HepG2 (cell line): ENCODE measurements at regions not wholly inside any gene's neighbourhood (a gene's known extent, or its start where the extent isn't known, plus 50 kb on each side); places are given as distances from the start of the nearest gene placed in this dataset.
A peak's percentile ranks its signal among the peaks of the same experiment; 100 is the strongest.

Experiments used
- ATAC-seq: fragments of 200-7000 bp; cut with Tn5 transposase; 3 replicates; pipeline ENCODE4 v1.9.1; 2020; ENCODE audit warnings: mild to moderate bottlenecking, moderate library complexity
- BruUV-seq: library from RNA; stranded (reverse); fragments of 400-500 nt; replicated peaks from 2 replicates; lab custom pipeline; 2021; lab: Mats Ljungman, UMichigan
- CTCF ChIA-PET: fragments of 300-600 bp; formaldehyde crosslinking; extraction: SDS; loops from one replicate; lab custom pipeline; 2021; ENCODE audit warnings: low total read pairs, inconsistent platforms, low intra/inter-chr PET ratio; lab: Yijun Ruan, JAX
- POLR2A ChIA-PET: fragments of 350-600 bp; sonication (Branson Sonifier 250); formaldehyde crosslinking; loops from one replicate; lab custom pipeline; 2020; ENCODE audit warnings: antibody characterized with exemption, inconsistent platforms; lab: Yijun Ruan, JAX
- DNase-seq: peaks from one replicate; pipeline ENCODE4 v3.0.0-alpha.2; 2015; ENCODE audit warnings: low spot score
- FAIRE-seq: peaks from 3 replicates; lab custom pipeline; 2011; peaks lifted over from hg19 to GRCh38; lab: Jason Lieb, UNC
- H2AFZ ChIP-seq: one replicate; pipeline ENCODE4 v1.6.1; 2011; ENCODE audit warnings: low read length, inconsistent platforms
- H3K27ac ChIP-seq: fragments of 300-600 bp; 3 replicates; pipeline ENCODE4 v1.8.0; 2011; ENCODE audit warnings: mixed run types, mild to moderate bottlenecking, mixed read lengths, low read length, inconsistent platforms; ENCODE audit not compliant: insufficient read depth; ENCODE audit errors: extremely low read length
- H3K27me3 ChIP-seq, 2 experiments: fragments of 200-600 bp in 1 of 2; 2 replicates in 1 of 2; 3 replicates in 1 of 2; pipeline versions ENCODE4 v1.6.0 to v1.8.0; 2011; ENCODE audit warnings: low read length in 2 of 2, mild to moderate bottlenecking in 2 of 2, moderate library complexity in 2 of 2, inconsistent platforms in 1 of 2; ENCODE audit not compliant: insufficient read depth in 2 of 2, control insufficient read depth in 1 of 2
- H3K36me3 ChIP-seq, 2 experiments: fragments of 200-600 bp in 1 of 2; replicated peaks in 1 of 2; 2 replicates in 1 of 2; 3 replicates in 1 of 2; pipeline versions ENCODE4 v1.5.1 to v1.8.0; 2011; ENCODE audit warnings: low read length in 2 of 2, inconsistent platforms in 1 of 2; ENCODE audit not compliant: insufficient read depth in 2 of 2, control insufficient read depth in 1 of 2
- H3K4me1 ChIP-seq: 2 replicates; pipeline ENCODE4 v1.5.1; 2012; ENCODE audit warnings: low read length, inconsistent platforms; ENCODE audit not compliant: insufficient read depth
- H3K4me2 ChIP-seq: 2 replicates; pipeline ENCODE4 v1.6.0; 2011; ENCODE audit warnings: low read depth, low read length, inconsistent platforms
- H3K4me3 ChIP-seq, 3 experiments: fragments of 200-600 bp in 1 of 3; sonication (generic), shearing (Covaris generic) in 1 of 3; replicated peaks in 1 of 3; 2 replicates each; pipeline ENCODE4 v1.5.1; 2011 to 2016; ENCODE audit warnings: low read length in 3 of 3, inconsistent platforms in 2 of 3, low read depth in 2 of 3, mild to moderate bottlenecking in 2 of 3, control low read depth in 1 of 3, mixed read lengths in 1 of 3; ENCODE audit not compliant: insufficient read depth in 1 of 3
- H3K79me2 ChIP-seq: one replicate; pipeline ENCODE4 v1.6.1; 2011; ENCODE audit warnings: low read length, inconsistent platforms; ENCODE audit not compliant: insufficient read depth
- H3K9ac ChIP-seq: 2 replicates; pipeline ENCODE4 v1.6.0; 2011; ENCODE audit warnings: mild to moderate bottlenecking, low read depth, low read length, inconsistent platforms; ENCODE audit not compliant: insufficient read depth
- H3K9me3 ChIP-seq: 2 replicates; pipeline ENCODE4 v1.5.1; 2012; ENCODE audit warnings: mild to moderate bottlenecking, low read length
- H4K20me1 ChIP-seq: 2 replicates; pipeline ENCODE4 v1.6.0; 2011; ENCODE audit warnings: inconsistent platforms, mild to moderate bottlenecking, low read length, moderate library complexity; ENCODE audit not compliant: insufficient read depth
- ELF3 ChIP-seq: IDR thresholded peaks from 2 replicates; pipeline ENCODE4 v1.6.1; 2016; ENCODE audit warnings: missing genetic modification reagents, missing compliant biosample characterization
- GPN1 ChIP-seq: sonication (generic); formaldehyde crosslinking; IDR thresholded peaks from 2 replicates; pipeline ENCODE4 v1.5.1; 2020; ENCODE audit warnings: missing genetic modification reagents, borderline replicate concordance
- HMGA1 ChIP-seq: sonication (generic); formaldehyde crosslinking; conservative IDR thresholded peaks from 2 replicates; pipeline ENCODE4 v1.4.0; 2020; ENCODE audit warnings: missing genetic modification reagents
- JARID2 ChIP-seq: sonication (generic); formaldehyde crosslinking; IDR thresholded peaks from 2 replicates; pipeline ENCODE4 v1.8.1; 2023; ENCODE audit warnings: missing genetic modification reagents, inconsistent platforms; ENCODE audit not compliant: insufficient replicate concordance
- MED8 ChIP-seq: sonication (generic); formaldehyde crosslinking; IDR thresholded peaks from 2 replicates; pipeline ENCODE4 v1.8.1; 2023; ENCODE audit warnings: mild to moderate bottlenecking, missing genetic modification reagents; ENCODE audit not compliant: insufficient replicate concordance
- NR2F1 ChIP-seq, 2 experiments: fragments of 450-650 bp in 1 of 2; formaldehyde crosslinking in 1 of 2; IDR thresholded peaks; 2 replicates each; pipeline versions ENCODE4 v1.5.0 to v1.6.1; 2016 to 2020; ENCODE audit warnings: mild to moderate bottlenecking in 1 of 2, missing compliant biosample characterization in 1 of 2, missing genetic modification reagents in 1 of 2, moderate library complexity in 1 of 2
- ZNF18 ChIP-seq: sonication (generic); formaldehyde crosslinking; IDR thresholded peaks from 2 replicates; pipeline ENCODE4 v1.8.0; 2022; ENCODE audit warnings: mild to moderate bottlenecking, missing genetic modification reagents; ENCODE audit not compliant: insufficient replicate concordance
- ZNF224 ChIP-seq: sonication (generic); formaldehyde crosslinking; IDR thresholded peaks from 2 replicates; pipeline ENCODE4 v1.5.0; 2020; ENCODE audit warnings: mild to moderate bottlenecking, missing genetic modification reagents
- ZNF431 ChIP-seq: sonication (generic); formaldehyde crosslinking; IDR thresholded peaks from 2 replicates; pipeline ENCODE4 v1.9.0; 2022; ENCODE audit warnings: missing genetic modification reagents, low read depth, mild to moderate bottlenecking, borderline replicate concordance
- ZNF432 ChIP-seq: sonication (generic); formaldehyde crosslinking; IDR thresholded peaks from 2 replicates; pipeline ENCODE4 v1.5.0; 2020; ENCODE audit warnings: missing genetic modification reagents, mild to moderate bottlenecking, borderline replicate concordance
- ZNF644 ChIP-seq: IDR thresholded peaks from 2 replicates; pipeline ENCODE4 v1.6.1; 2016; ENCODE audit warnings: low read depth
- ZNF7 ChIP-seq: IDR thresholded peaks from 2 replicates; pipeline ENCODE4 v1.6.1; 2016; ENCODE audit warnings: missing biosample characterization, missing genetic modification reagents
- ZNF788 ChIP-seq: sonication (generic); formaldehyde crosslinking; IDR thresholded peaks from 2 replicates; pipeline ENCODE4 v1.5.0; 2020; ENCODE audit warnings: mild to moderate bottlenecking, missing genetic modification reagents, borderline replicate concordance
- ZNF883 ChIP-seq: sonication (generic); formaldehyde crosslinking; IDR thresholded peaks from 2 replicates; pipeline ENCODE4 v1.5.1; 2020; ENCODE audit warnings: mild to moderate bottlenecking, missing genetic modification reagents; ENCODE audit errors: not compliant biosample characterization
- WGBS: methylation state at CpG from one replicate; pipeline ENCODE4 v1.1.6; 2017; ENCODE audit warnings: low lambda C conversion rate; 5-methylcytosine and 5-hydroxymethylcytosine counted together
- in situ Hi-C: cut with HindIII; loops from 2 replicates; pipeline ENCODE4 v1.10.0; 2017; ENCODE audit warnings: low pct_unique_long_range_greater_than_20kb; ENCODE audit not compliant: extremely low pct_ligation_motif_present
- intact Hi-C: fragments of 100-400 bp; cut with micrococcal nuclease; formaldehyde crosslinking; loops from one replicate; pipeline ENCODE4 v1.10.0; 2022; ENCODE audit not compliant: unreplicated experiment
- TF ChIP-seq, protein P1 (sequence below): sonication (generic); formaldehyde crosslinking; IDR thresholded peaks from 2 replicates; pipeline ENCODE4 v1.5.0; 2020; ENCODE audit warnings: mild to moderate bottlenecking, missing genetic modification reagents

- FAIRE-seq, result no peak
- H3K27me3 ChIP-seq, result peaks cover 0 to 53% of the 10 kb centered on the region in 2 experiments; a peak in 4 of 5 replicates
- WGBS, result 65% methylated on average over 2 of the region's 2 CpGs
- no peaks in the 10 kb centered on the region for H4K20me1 ChIP-seq
- no peak for ATAC-seq
- no peaks in the 10 kb centered on the region for H3K79me2 ChIP-seq
- H3K4me3 ChIP-seq, result no peak overlapping the region
- ChIA-PET POLR2A (no interaction called here), CTCF (no interaction called here)
- no peaks in the 10 kb centered on the region for H3K9me3 ChIP-seq
- no peak overlapping the region for H2AFZ ChIP-seq
- intact Hi-C loops, result no loop called here
- no peak overlapping the region for H3K27ac ChIP-seq
- BruUV-seq, result no TSS peak
- H3K4me1 ChIP-seq, result no peaks in the 10 kb centered on the region
- in situ Hi-C loops, result no loop called here
- H3K4me2 ChIP-seq, result no peak overlapping the region
- no peaks in the 10 kb centered on the region for H3K36me3 ChIP-seq
- DNase-seq, result no peak
- TF ChIP-seq HMGA1 (CRISPR knock-in tag) (no peak), ZNF431 (no peak), NR2F1 (CRISPR knock-in tag; IDR thresholded peaks at IDR 0.05) (no peak), ZNF432 (CRISPR knock-in tag) (no peak), JARID2 (CRISPR knock-in tag) (no peak)
- TF ChIP-seq, all 625 proteins: peak for 0
- H3K9ac ChIP-seq, result no peak overlapping the region
These were observed 54.2 kb upstream of the TAB2 start for GRCh38 chr6:149263321-149263720.

GRCh38 chr6:149264629-149265028, 52.9 kb upstream of the TAB2 start:
- WGBS, result 0% methylated on average over 5 of the region's 5 CpGs
- no peak overlapping the region for H3K4me2 ChIP-seq
- no peaks in the 10 kb centered on the region for H3K9me3 ChIP-seq
- ChIA-PET POLR2A (no interaction called here), CTCF (no interaction called here)
- ATAC-seq (peak; percentile 35; the same call in 2 of the 3 replicates), DNase-seq (peak; percentile 38), FAIRE-seq (no peak)
- BruUV-seq, result no TSS peak
- no peak overlapping the region for H3K27ac ChIP-seq
- intact Hi-C loops (no loop called here), in situ Hi-C loops (no loop called here)
- H3K79me2 ChIP-seq, result no peaks in the 10 kb centered on the region
- no peaks in the 10 kb centered on the region for H3K36me3 ChIP-seq
- no peak overlapping the region for H3K4me3 ChIP-seq
- no peak overlapping the region for H3K9ac ChIP-seq
- H3K27me3 ChIP-seq, result peaks cover 0 to 45% of the 10 kb centered on the region in 2 experiments; a peak in 4 of 5 replicates
- H3K4me1 ChIP-seq, result no peaks in the 10 kb centered on the region
- H2AFZ ChIP-seq, result no peak overlapping the region
- no peaks in the 10 kb centered on the region for H4K20me1 ChIP-seq
- TF ChIP-seq ELF3 (0 out of 2 replicates have a peak, but pooled peaks have one; percentile 13), ZNF788 (CRISPR knock-in tag) (no peak), ZNF224 (CRISPR knock-in tag) (no peak), ZNF7 (CRISPR knock-in tag) (0 out of 2 replicates have a peak, but pooled peaks have one; percentile 30), ZNF18 (CRISPR knock-in tag) (no peak), MED8 (no peak), ZNF883 (CRISPR knock-in tag) (no peak), GPN1 (CRISPR knock-in tag) (no peak), ZNF644 (0 out of 2 replicates have a peak, but pooled peaks have one; percentile 21)
- TF ChIP-seq, protein P1, sequence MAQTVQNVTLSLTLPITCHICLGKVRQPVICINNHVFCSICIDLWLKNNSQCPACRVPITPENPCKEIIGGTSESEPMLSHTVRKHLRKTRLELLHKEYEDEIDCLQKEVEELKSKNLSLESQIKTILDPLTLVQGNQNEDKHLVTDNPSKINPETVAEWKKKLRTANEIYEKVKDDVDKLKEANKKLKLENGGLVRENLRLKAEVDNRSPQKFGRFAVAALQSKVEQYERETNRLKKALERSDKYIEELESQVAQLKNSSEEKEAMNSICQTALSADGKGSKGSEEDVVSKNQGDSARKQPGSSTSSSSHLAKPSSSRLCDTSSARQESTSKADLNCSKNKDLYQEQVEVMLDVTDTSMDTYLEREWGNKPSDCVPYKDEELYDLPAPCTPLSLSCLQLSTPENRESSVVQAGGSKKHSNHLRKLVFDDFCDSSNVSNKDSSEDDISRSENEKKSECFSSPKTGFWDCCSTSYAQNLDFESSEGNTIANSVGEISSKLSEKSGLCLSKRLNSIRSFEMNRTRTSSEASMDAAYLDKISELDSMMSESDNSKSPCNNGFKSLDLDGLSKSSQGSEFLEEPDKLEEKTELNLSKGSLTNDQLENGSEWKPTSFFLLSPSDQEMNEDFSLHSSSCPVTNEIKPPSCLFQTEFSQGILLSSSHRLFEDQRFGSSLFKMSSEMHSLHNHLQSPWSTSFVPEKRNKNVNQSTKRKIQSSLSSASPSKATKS (CRISPR knock-in tag), result no peak
